ENCODE measurements at regions not wholly inside any gene's neighbourhood (a gene's known extent, or its start where the extent isn't known, plus 50 kb on each side); places are given as distances from the start of the nearest gene placed in this dataset.
A peak's percentile ranks its signal among the peaks of the same experiment; 100 is the strongest.

GRCh38 chr2:118309257-118309945 is 221.1 kb downstream of the INSIG2 start:
- no peak for FAIRE-seq

GRCh38 chr2:118307864-118308263 is 219.6 kb downstream of the INSIG2 start:
- H3K4me1 Mint-ChIP-seq (ENCODE audit: low read depth, unreplicated experiment), result no peaks in the 10 kb centered on the region
- H3K27ac ChIP-seq (ENCODE audit: low read depth, low read length), result no peak overlapping the region
- H2AFZ ChIP-seq (ENCODE audit: low read depth, low read length), result no peak overlapping the region
- no peaks in the 10 kb centered on the region for H3K36me3 ChIP-seq (ENCODE audit: insufficient read depth, low read length)
- H3K27me3 Mint-ChIP-seq (ENCODE audit: low read depth, unreplicated experiment), result peaks cover 37% of the 10 kb centered on the region
- H4K20me1 ChIP-seq (ENCODE audit: insufficient read depth, low read length), result no peaks in the 10 kb centered on the region
- TF ChIP-seq CTCF (IDR thresholded peaks at IDR 0.05; ENCODE audit: insufficient read depth, low read depth, low read length), result no peak
- no peak for TF ChIP-seq EZH2 (IDR thresholded peaks at IDR 0.05; ENCODE audit: insufficient read depth, low read length)
- no peak overlapping the region for H3K4me3 Mint-ChIP-seq (ENCODE audit: unreplicated experiment)
- no peaks in the 10 kb centered on the region for H3K79me2 ChIP-seq (ENCODE audit: insufficient read depth, low read length)
- no peak for FAIRE-seq
- no peaks in the 10 kb centered on the region for H3K9me3 ChIP-seq (ENCODE audit: insufficient read depth, low read depth, low read length)
- H3K4me2 ChIP-seq (ENCODE audit: low read length), result no peak overlapping the region
- H3K36me3 Mint-ChIP-seq (ENCODE audit: low read depth, unreplicated experiment), result no peaks in the 10 kb centered on the region
- no peaks in the 10 kb centered on the region for H3K9me3 Mint-ChIP-seq (ENCODE audit: unreplicated experiment)
- H3K9ac ChIP-seq (ENCODE audit: low read length), result no peak overlapping the region
- no peaks in the 10 kb centered on the region for H3K27me3 ChIP-seq (ENCODE audit: insufficient read depth, low read length)
- no peaks in the 10 kb centered on the region for H3K4me1 ChIP-seq (ENCODE audit: insufficient read depth, low read length)
- no peak overlapping the region for H3K4me3 ChIP-seq (ENCODE audit: insufficient read depth, low read depth, low read length)
- DNase-seq (ENCODE audit: low read depth), result no peak
- no peak overlapping the region for H3K27ac Mint-ChIP-seq (ENCODE audit: unreplicated experiment)

More at GRCh38 chr2:118309257-118309945, 221.1 kb downstream of the INSIG2 start:
- no peak for TF ChIP-seq CTCF (IDR thresholded peaks at IDR 0.05; ENCODE audit: insufficient read depth, low read depth, low read length)
- TF ChIP-seq EZH2 (IDR thresholded peaks at IDR 0.05; ENCODE audit: insufficient read depth, low read length), result no peak
- H3K27me3 Mint-ChIP-seq (ENCODE audit: low read depth, unreplicated experiment), result peaks cover 51% of the 10 kb centered on the region
- Histone ChIP-seq H3K27ac (ENCODE audit: low read depth, low read length) (peak overlapping the region; percentile 44), H3K4me3 (ENCODE audit: insufficient read depth, low read depth, low read length) (peak overlapping the region; percentile 69), H3K4me1 (ENCODE audit: insufficient read depth, low read length) (no peaks in the 10 kb centered on the region), H3K9me3 (ENCODE audit: insufficient read depth, low read depth, low read length) (no peaks in the 10 kb centered on the region), H3K27me3 (ENCODE audit: insufficient read depth, low read length) (no peaks in the 10 kb centered on the region), H3K79me2 (ENCODE audit: insufficient read depth, low read length) (no peaks in the 10 kb centered on the region), H3K36me3 (ENCODE audit: insufficient read depth, low read length) (no peaks in the 10 kb centered on the region), H3K9ac (ENCODE audit: low read length) (peak overlapping the region; percentile 84), H2AFZ (ENCODE audit: low read depth, low read length) (peak overlapping the region; percentile 81), H4K20me1 (ENCODE audit: insufficient read depth, low read length) (no peaks in the 10 kb centered on the region), H3K4me2 (ENCODE audit: low read length) (peak overlapping the region; percentile 89)
- H3K4me3 Mint-ChIP-seq (ENCODE audit: unreplicated experiment), result peak overlapping the region; percentile 82
- H3K27ac Mint-ChIP-seq (ENCODE audit: unreplicated experiment), result peak overlapping the region; percentile 34
- H3K36me3 Mint-ChIP-seq (ENCODE audit: low read depth, unreplicated experiment), result no peaks in the 10 kb centered on the region
- H3K4me1 Mint-ChIP-seq (ENCODE audit: low read depth, unreplicated experiment), result no peaks in the 10 kb centered on the region
- DNase-seq (ENCODE audit: low read depth), result no peak
- no peaks in the 10 kb centered on the region for H3K9me3 Mint-ChIP-seq (ENCODE audit: unreplicated experiment)

GRCh38 chr2:118301248-118301647 is 213.0 kb downstream of the INSIG2 start:
- Mint-ChIP-seq H3K9me3 (ENCODE audit: unreplicated experiment) (no peaks in the 10 kb centered on the region), H3K4me3 (ENCODE audit: unreplicated experiment) (no peak overlapping the region), H3K27me3 (ENCODE audit: low read depth, unreplicated experiment) (peaks cover 6% of the 10 kb centered on the region), H3K27ac (ENCODE audit: unreplicated experiment) (no peak overlapping the region), H3K4me1 (ENCODE audit: low read depth, unreplicated experiment) (peaks cover 5% of the 10 kb centered on the region), H3K36me3 (ENCODE audit: low read depth, unreplicated experiment) (peaks cover 1% of the 10 kb centered on the region)
- no peak for TF ChIP-seq EZH2 (IDR thresholded peaks at IDR 0.05; ENCODE audit: insufficient read depth, low read length)
- TF ChIP-seq CTCF (IDR thresholded peaks at IDR 0.05; ENCODE audit: insufficient read depth, low read depth, low read length), result no peak
- Histone ChIP-seq H3K27ac (ENCODE audit: low read depth, low read length) (no peak overlapping the region), H3K27me3 (ENCODE audit: insufficient read depth, low read length) (no peaks in the 10 kb centered on the region), H3K79me2 (ENCODE audit: insufficient read depth, low read length) (no peaks in the 10 kb centered on the region), H4K20me1 (ENCODE audit: insufficient read depth, low read length) (no peaks in the 10 kb centered on the region), H3K4me3 (ENCODE audit: insufficient read depth, low read depth, low read length) (no peak overlapping the region), H3K4me1 (ENCODE audit: insufficient read depth, low read length) (no peaks in the 10 kb centered on the region), H3K9me3 (ENCODE audit: insufficient read depth, low read depth, low read length) (no peaks in the 10 kb centered on the region), H3K36me3 (ENCODE audit: insufficient read depth, low read length) (no peaks in the 10 kb centered on the region), H3K4me2 (ENCODE audit: low read length) (no peak overlapping the region), H2AFZ (ENCODE audit: low read depth, low read length) (no peak overlapping the region), H3K9ac (ENCODE audit: low read length) (no peak overlapping the region)
- FAIRE-seq (no peak), DNase-seq (ENCODE audit: low read depth) (no peak)
